Keratinocyte (primary cell): ENCODE measurements at regions not wholly inside any gene's neighbourhood (a gene's known extent, or its start where the extent isn't known, plus 50 kb on each side); places are given as distances from the start of the nearest gene placed in this dataset.

Source experiments
- EZH2 ChIP-seq: IDR thresholded peaks from one replicate; pipeline ENCODE4 v1.6.1; 2012; ENCODE audit warnings: inconsistent platforms, mild to moderate bottlenecking, low read length, moderate library complexity
- TF ChIP-seq, protein P1 (sequence below), 3 experiments: IDR thresholded peaks in 1 of 3; conservative IDR thresholded peaks in 1 of 3; optimal IDR thresholded peaks in 1 of 3; 2 replicates in 2 of 3; 3 replicates in 1 of 3; pipeline versions ENCODE3 to v1.5.1; 2011; ENCODE audit warnings: low read length in 3 of 3, mild to moderate bottlenecking in 3 of 3, moderate library complexity in 2 of 3, control low read depth in 1 of 3, inconsistent platforms in 1 of 3; ENCODE audit not compliant: insufficient read depth in 2 of 3; ENCODE audit errors: extremely low read depth in 1 of 3

DNA sequence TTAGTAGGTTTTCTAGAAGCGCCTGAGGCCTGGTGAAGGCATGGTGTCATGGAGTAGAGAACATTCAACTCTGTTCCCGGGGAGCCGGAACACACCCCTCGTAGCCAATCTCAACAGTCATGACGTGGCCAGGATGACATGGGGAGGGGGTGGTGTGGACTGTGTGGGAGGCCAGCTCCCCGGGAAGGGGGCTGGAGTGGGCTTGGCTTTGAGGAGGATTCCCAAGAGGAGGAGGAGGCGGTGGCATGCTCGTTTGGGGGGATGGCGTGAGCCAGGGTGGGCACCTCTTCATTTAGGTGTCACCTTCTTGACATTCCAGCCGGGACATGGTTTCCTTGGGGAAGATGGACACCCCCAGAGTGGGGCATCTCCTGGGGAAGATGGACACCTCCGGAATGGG is 257.5 kb downstream of the SEC14L1 start:
- TF ChIP-seq, protein P1, sequence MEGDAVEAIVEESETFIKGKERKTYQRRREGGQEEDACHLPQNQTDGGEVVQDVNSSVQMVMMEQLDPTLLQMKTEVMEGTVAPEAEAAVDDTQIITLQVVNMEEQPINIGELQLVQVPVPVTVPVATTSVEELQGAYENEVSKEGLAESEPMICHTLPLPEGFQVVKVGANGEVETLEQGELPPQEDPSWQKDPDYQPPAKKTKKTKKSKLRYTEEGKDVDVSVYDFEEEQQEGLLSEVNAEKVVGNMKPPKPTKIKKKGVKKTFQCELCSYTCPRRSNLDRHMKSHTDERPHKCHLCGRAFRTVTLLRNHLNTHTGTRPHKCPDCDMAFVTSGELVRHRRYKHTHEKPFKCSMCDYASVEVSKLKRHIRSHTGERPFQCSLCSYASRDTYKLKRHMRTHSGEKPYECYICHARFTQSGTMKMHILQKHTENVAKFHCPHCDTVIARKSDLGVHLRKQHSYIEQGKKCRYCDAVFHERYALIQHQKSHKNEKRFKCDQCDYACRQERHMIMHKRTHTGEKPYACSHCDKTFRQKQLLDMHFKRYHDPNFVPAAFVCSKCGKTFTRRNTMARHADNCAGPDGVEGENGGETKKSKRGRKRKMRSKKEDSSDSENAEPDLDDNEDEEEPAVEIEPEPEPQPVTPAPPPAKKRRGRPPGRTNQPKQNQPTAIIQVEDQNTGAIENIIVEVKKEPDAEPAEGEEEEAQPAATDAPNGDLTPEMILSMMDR (optimal IDR thresholded peaks at IDR 0.05 in 1 of 3, IDR thresholded peaks at IDR 0.05 in 1 of 3, conservative IDR thresholded peaks at IDR 0.05 in 1 of 3; ENCODE audit: extremely low read depth in 1 of 3, insufficient read depth in 2 of 3, low read length in 3 of 3), result no peak
- no peak for TF ChIP-seq EZH2
